ENCODE measurements at regions not wholly inside any gene's neighbourhood (a gene's known extent, or its start where the extent isn't known, plus 50 kb on each side); places are given as distances from the start of the nearest gene placed in this dataset.
A peak's percentile ranks its signal among the peaks of the same experiment; 100 is the strongest.

DNA sequence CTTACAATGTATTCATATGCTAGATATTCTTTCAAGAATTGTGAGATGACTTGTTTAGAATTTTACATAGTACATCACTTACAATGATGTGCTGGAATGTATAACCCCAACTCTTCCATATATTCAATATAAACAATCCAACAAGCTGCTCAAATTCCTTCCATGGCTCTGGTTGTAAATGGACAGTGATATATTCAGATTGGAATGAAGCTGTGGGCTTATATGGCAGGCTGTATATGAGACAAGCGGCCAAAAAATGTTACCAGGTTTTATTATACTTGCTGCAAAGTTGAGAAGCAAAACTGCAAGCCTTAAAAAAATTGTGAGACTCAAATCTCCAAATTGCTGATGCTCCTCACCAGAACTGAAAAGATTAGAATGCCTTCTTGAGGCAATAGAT lies 83.6 kb upstream of the KLF12 start:
- Histone ChIP-seq H3K4me2 (ENCODE audit: extremely low read depth, insufficient read depth, low read length) (no peak overlapping the region), H3K4me1 (ENCODE audit: control insufficient read depth, extremely low read depth, insufficient read depth, low read length) (peaks cover 6% of the 10 kb centered on the region)
- peak; percentile 85 to 91 for DNase-seq (ENCODE audit: low read depth in 2 of 2)

DNA sequence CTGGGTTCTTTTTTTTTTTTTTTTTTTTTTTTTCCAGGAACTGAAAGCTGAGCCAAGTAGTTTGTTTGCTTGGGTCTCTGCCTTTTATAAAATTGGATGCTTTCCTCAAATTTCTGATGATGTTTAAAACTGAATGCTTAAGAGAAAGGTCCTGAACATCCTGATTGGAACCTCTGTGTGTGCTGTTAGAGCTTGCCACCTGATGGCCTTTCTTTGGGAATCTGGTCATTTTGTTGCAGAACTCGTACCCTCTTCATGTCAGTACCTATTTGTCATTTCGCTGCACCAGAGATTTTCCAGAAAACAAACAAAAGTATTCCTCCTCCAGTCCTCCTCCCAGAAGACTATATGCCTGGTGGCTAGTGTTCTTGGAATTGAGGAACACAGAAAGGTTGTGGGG lies 81.2 kb upstream of the KLF12 start:
- Histone ChIP-seq H3K4me1 (ENCODE audit: control insufficient read depth, extremely low read depth, insufficient read depth, low read length) (peaks cover 6% of the 10 kb centered on the region), H3K27ac (ENCODE audit: insufficient read depth, low read length) (no peak overlapping the region), H2AFZ (ENCODE audit: low read length) (no peak overlapping the region), H3K27me3 (ENCODE audit: control insufficient read depth, insufficient read depth, low read length) (no peaks in the 10 kb centered on the region), H3K4me3 (replicated peaks in 1 of 4; ENCODE audit: control extremely low read depth in 1 of 4, insufficient read depth in 1 of 4, low read depth in 3 of 4, low read length in 4 of 4) (no peak overlapping the region), H4K20me1 (ENCODE audit: control insufficient read depth, extremely low read depth, insufficient read depth, low read length) (no peaks in the 10 kb centered on the region), H3K9me3 (ENCODE audit: control insufficient read depth, insufficient read depth, low read depth, low read length) (no peaks in the 10 kb centered on the region), H3K36me3 (ENCODE audit: control insufficient read depth, insufficient read depth, low read length) (no peaks in the 10 kb centered on the region), H3K9ac (ENCODE audit: insufficient read depth, low read length) (no peak overlapping the region), H3K4me2 (ENCODE audit: extremely low read depth, insufficient read depth, low read length) (no peak overlapping the region), H3K79me2 (ENCODE audit: control insufficient read depth, insufficient read depth, low read length) (no peaks in the 10 kb centered on the region)
- no peak for DNase-seq (ENCODE audit: low read depth in 2 of 2)
- no peak for TF ChIP-seq EZH2 (IDR thresholded peaks at IDR 0.05; ENCODE audit: low read length, missing control alignments)
- TF ChIP-seq, protein P1, sequence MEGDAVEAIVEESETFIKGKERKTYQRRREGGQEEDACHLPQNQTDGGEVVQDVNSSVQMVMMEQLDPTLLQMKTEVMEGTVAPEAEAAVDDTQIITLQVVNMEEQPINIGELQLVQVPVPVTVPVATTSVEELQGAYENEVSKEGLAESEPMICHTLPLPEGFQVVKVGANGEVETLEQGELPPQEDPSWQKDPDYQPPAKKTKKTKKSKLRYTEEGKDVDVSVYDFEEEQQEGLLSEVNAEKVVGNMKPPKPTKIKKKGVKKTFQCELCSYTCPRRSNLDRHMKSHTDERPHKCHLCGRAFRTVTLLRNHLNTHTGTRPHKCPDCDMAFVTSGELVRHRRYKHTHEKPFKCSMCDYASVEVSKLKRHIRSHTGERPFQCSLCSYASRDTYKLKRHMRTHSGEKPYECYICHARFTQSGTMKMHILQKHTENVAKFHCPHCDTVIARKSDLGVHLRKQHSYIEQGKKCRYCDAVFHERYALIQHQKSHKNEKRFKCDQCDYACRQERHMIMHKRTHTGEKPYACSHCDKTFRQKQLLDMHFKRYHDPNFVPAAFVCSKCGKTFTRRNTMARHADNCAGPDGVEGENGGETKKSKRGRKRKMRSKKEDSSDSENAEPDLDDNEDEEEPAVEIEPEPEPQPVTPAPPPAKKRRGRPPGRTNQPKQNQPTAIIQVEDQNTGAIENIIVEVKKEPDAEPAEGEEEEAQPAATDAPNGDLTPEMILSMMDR (conservative IDR thresholded peaks at IDR 0.05 in 1 of 2, IDR thresholded peaks at IDR 0.05 in 1 of 2; ENCODE audit: low read depth in 1 of 2, low read length in 2 of 2) = no peak

More for the DNA sequence above, 83.6 kb upstream of the KLF12 start:
- no peaks in the 10 kb centered on the region for H3K27me3 ChIP-seq (ENCODE audit: control insufficient read depth, insufficient read depth, low read length)
- no peak overlapping the region for H3K9ac ChIP-seq (ENCODE audit: insufficient read depth, low read length)
- H3K36me3 ChIP-seq (ENCODE audit: control insufficient read depth, insufficient read depth, low read length) = peaks cover 2% of the 10 kb centered on the region
- H2AFZ ChIP-seq (ENCODE audit: low read length) = no peak overlapping the region
- H3K4me3 ChIP-seq (replicated peaks in 1 of 4; ENCODE audit: control extremely low read depth in 1 of 4, insufficient read depth in 1 of 4, low read depth in 3 of 4, low read length in 4 of 4) = no peak overlapping the region
- H3K9me3 ChIP-seq (ENCODE audit: control insufficient read depth, insufficient read depth, low read depth, low read length) = no peaks in the 10 kb centered on the region
- TF ChIP-seq, protein P1 (conservative IDR thresholded peaks at IDR 0.05 in 1 of 2, IDR thresholded peaks at IDR 0.05 in 1 of 2; ENCODE audit: low read depth in 1 of 2, low read length in 2 of 2) = no peak
- TF ChIP-seq EZH2 (IDR thresholded peaks at IDR 0.05; ENCODE audit: low read length, missing control alignments) = no peak
- no peaks in the 10 kb centered on the region for H3K79me2 ChIP-seq (ENCODE audit: control insufficient read depth, insufficient read depth, low read length)
- no peak overlapping the region for H3K27ac ChIP-seq (ENCODE audit: insufficient read depth, low read length)
- no peaks in the 10 kb centered on the region for H4K20me1 ChIP-seq (ENCODE audit: control insufficient read depth, extremely low read depth, insufficient read depth, low read length)

DNA sequence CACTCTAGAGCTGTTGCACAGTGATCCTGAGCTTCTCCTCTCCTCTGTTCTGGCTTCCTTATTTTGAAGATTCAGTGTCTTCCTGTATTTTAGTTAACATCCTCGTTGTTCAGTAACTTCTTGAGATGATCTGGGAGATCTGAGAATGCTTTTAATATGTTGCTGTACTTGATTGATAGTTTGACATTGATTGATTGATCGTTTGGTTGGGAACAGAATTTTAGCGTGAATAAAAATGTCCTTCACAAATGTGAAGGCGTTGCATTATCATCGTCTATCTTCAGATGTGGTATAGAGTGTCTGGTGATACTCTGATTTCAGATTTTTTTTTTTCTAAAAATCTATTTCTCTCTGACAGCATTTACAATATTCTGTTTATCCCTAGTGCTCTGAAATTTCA lies 80.1 kb upstream of the KLF12 start:
- Histone ChIP-seq H3K36me3 (ENCODE audit: control insufficient read depth, insufficient read depth, low read length) (no peaks in the 10 kb centered on the region), H2AFZ (ENCODE audit: low read length) (no peak overlapping the region), H3K9me3 (ENCODE audit: control insufficient read depth, insufficient read depth, low read depth, low read length) (no peaks in the 10 kb centered on the region), H3K27me3 (ENCODE audit: control insufficient read depth, insufficient read depth, low read length) (no peaks in the 10 kb centered on the region), H3K4me1 (ENCODE audit: control insufficient read depth, extremely low read depth, insufficient read depth, low read length) (peaks cover 6% of the 10 kb centered on the region), H4K20me1 (ENCODE audit: control insufficient read depth, extremely low read depth, insufficient read depth, low read length) (no peaks in the 10 kb centered on the region), H3K79me2 (ENCODE audit: control insufficient read depth, insufficient read depth, low read length) (no peaks in the 10 kb centered on the region), H3K4me3 (replicated peaks in 1 of 4; ENCODE audit: control extremely low read depth in 1 of 4, insufficient read depth in 1 of 4, low read depth in 3 of 4, low read length in 4 of 4) (no peak overlapping the region), H3K27ac (ENCODE audit: insufficient read depth, low read length) (no peak overlapping the region), H3K9ac (ENCODE audit: insufficient read depth, low read length) (no peak overlapping the region), H3K4me2 (ENCODE audit: extremely low read depth, insufficient read depth, low read length) (no peak overlapping the region)
- DNase-seq (ENCODE audit: low read depth in 2 of 2) = no peak
- TF ChIP-seq, protein P1 (conservative IDR thresholded peaks at IDR 0.05 in 1 of 2, IDR thresholded peaks at IDR 0.05 in 1 of 2; ENCODE audit: low read depth in 1 of 2, low read length in 2 of 2) = no peak
- no peak for TF ChIP-seq EZH2 (IDR thresholded peaks at IDR 0.05; ENCODE audit: low read length, missing control alignments)

Data from fibroblast of lung (primary cell).